GM19238 (cell line): ENCODE measurements at regions not wholly inside any gene's neighbourhood (a gene's known extent, or its start where the extent isn't known, plus 50 kb on each side); places are given as distances from the start of the nearest gene placed in this dataset.
"Not testable (repeated sequence)": the region's sequence is repeated elsewhere in the genome, so short reads cannot be mapped to it uniquely, and the experiment has no call there.

Experiments
- DNase-seq: peaks from one replicate; pipeline ENCODE4 v3.0.0; 2011; ENCODE audit warnings: low spot score; ENCODE audit not compliant: insufficient read length

DNA sequence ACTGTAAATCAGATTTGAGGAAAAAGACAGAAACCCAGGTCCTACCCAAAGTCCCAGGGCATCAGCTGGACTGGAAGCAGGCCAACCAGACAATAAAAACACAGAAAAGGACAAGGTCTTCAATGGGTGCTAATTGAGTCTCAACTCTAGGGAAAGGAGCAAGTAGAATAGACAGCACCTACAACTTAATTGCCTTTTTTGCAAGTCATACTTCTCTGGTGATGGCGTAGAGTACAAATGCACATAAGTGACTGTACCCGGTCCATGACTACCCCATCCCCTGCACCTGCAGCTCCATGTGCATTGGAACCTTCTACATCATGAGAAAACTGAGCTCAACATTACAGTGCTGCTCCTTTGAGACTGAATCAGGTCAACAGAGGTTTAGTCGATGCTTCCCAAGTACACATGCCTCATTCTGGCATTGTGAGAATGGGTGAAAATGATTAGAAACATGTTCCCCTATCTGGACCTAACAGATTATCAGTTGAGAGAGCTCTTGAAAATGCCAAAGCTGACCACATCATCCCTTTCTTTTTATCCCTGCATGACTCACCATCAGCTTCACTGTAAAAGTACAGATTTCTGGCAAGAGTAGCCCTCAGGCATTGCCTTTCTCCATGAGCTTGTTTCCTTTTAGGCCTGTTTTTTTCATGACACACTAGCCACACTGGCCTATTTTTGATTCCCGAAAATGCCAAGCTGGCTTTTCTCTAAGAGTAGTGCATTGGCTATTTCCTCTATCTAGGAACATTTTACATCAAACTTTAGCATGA lies 298.3 kb downstream of the HS3ST1 start:
- no peak for DNase-seq

DNA sequence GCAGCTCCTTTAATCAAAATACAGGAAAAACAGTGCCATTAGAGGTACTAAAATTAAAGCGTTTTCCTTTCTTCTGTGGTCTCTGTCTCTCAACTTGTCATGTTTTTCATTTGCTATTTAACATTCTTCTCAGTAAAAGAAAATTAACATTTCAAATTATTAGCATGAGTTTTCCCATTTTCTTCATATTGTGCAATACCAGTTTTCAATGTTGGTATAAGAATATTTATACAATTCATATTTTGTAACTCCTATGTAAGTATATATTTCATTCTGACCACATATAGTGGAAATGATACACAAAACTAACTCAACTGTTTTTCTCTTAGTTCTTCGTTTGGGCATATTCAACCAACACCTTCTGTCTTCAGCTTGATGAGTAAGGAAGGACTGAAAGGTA lies 308.3 kb downstream of the HS3ST1 start:
- DNase-seq: no peak

DNA sequence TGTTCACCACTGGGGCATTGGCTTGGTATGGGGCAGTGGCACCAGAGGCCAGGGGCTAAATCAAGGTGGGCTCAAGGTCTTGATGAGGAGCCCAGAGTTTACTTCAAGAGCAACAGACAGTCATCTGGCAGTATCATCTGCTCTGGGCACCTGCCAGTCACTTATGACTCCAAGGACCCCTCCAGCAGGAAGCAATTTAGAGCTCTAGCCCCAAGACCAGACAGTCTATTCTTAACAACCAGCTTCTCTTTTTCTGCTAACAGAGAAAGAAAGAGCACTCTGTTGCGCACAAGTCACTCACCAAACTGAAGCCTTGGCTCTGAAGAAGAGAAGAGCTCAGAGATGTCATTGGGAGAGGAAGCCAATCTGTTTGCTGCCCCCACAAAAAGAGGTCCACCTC lies 309.2 kb downstream of the HS3ST1 start:
- no peak for DNase-seq

DNA sequence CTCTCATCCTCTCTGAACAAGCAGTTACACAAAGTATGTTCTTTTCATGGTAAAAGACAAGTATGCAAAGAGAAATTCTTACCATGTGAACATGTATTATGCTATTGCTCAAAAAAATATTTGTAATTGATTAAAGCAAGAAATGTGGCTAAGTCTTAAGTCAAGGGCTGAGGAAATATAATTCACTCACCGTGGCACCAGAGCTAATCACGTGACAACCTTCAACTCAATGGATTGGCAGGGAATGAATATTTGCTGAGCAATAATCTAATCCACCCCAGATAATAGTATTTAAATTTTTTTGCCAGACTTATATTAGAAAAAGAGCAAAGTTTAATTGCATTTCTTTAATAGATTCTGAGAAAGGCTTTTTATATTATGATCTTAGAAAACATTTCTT lies 310.2 kb downstream of the HS3ST1 start:
- DNase-seq: no peak

DNA sequence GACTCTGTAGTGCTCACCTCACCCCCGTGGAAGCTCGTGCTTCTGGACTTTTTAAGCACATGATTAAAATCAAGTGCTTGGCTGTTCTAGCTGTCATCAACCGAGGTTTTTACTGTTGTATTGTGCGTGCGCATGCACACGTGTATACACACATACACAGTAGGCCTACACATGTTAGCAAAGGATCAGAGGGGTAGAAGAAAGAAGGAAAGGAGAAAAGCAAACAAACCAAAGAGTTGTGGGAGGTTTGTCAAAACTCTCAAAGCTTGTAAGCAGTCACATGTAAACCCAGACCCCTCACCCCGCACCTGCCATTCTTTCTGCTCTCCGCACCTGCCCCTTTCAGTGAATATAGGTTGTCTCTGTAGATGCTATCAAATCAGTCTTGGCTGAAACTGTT lies 311.8 kb downstream of the HS3ST1 start:
- no peak for DNase-seq

DNA sequence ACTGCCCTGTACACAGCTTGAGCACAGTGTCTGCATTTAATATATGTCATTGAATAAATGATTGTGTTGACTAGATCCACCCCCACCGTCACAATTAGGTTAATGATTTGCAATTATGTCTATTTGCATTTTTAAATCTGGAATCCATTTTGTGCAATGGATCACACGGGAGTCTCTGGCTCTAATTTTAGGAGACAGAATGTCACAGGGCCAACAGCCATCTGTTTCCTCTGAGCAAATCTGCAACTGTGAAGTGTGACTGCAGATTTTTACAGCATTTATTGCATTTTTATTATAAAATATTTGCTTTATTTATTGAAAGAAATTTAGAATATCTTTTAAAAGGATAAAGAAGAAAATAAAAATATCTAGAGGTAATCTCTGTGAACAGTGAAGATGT lies 316.8 kb downstream of the HS3ST1 start:
- no peak for DNase-seq

DNA sequence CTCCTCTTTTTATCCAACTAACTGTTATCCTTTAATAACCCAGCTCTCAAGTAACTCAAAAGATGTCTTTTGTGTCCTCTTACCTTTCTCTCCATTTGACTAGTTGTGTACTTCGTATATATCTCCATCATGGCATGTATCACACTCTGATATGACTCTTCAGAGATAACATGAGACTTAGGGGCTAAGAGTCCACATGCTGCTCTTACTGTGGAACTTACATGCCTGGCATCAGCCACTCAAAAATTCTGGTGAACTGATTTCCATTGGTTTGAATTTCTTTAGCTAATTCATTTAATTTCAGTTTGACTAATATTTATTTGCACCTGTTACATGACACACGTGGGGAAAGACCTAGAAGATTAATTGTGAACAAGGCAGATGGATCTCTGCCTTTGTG lies 317.3 kb downstream of the HS3ST1 start:
- DNase-seq: no peak

DNA sequence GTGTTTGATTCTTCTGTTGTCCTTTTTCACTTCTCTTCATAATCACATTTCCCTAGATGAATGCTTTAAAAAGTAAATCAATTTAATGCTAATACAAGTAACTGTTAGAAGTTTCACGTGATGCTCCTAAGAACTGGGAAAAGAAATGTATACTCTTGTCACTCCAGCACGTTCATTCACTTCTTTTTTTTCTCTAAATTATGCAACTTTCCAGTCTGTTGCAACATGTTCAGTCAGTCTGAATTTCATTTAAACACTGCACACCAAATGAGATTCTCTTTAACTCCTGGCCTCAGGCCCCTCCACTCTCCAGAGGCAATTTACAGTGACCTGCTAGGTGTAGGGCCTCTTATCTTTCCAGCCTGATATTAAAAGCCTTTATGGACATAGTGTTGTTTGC lies 321.9 kb downstream of the HS3ST1 start:
- no peak for DNase-seq

DNA sequence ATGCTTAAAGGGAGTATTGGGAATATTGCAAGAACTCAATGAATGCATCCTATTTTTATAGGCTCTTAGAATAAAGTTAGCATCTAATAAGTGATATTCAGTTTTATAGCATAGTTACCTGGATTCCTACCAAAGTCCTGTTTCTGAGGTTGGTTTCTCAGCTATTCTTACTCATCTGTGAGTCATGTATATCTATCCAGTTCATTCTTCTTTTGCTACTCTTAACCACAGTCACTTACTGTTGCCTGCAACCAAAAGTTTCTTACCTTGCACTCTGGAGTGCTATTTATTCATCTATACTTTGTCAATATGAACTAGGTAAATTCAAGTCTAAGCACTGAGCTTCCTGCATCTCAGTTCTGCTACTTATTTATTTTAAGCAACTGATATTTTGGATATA lies 322.5 kb downstream of the HS3ST1 start:
- DNase-seq: no peak

DNA sequence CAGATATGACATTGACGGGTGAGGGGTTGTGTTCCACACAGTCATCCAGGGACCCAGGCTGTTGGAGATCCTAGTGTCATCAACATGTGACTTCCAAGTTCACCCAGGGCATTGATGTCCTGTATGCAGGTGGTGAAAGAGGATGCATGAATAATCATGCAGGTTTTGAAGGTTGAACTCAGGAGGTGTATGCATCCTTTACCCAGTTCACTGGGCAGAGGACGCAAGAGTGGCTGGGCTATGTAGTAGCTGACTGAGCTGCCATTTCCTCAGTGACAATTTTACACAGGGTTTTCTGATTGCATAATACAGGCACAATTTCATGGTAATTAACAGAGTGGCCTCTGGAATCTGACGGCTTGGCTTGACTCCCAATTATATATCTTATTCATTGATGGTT lies 323.0 kb downstream of the HS3ST1 start:
- DNase-seq: no peak

DNA sequence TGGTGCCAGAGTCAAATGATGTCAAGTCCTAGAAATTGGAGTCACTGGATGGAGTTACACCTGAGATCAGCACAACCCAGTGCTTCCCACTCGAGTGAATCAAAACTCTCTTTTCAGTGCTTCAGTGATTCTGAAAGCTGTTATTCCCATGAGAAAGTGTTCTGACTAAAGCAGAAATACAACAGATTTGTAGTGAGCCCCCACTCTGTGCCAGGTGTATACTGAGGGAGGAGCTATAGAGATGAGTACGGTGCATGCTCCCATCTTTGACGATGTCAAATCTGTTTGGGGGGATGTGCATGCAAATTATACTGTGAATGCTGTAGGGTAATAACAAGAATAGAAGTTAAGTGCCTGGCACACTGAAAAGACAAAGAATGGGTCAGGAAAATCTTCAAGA lies 330.2 kb downstream of the HS3ST1 start:
- DNase-seq: no peak

DNA sequence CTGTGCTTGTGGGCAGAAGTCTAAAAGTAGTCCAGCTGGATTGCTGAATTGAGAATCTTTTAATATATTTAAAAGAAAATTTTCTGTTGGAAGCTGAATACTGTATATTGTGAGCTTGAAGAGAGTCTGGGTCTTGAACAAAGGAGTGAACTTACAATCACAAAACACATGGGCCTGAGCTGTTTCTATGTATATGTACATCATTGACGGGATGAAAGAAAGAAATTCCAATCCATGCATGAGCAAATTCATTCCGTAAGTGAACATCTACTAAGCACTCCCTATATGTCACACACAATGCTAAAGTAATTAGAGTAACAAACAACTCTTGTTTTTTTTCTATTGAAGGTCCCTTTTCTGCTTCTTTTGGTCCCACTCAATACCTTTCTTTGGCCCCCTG lies 331.0 kb downstream of the HS3ST1 start:
- DNase-seq: no peak

DNA sequence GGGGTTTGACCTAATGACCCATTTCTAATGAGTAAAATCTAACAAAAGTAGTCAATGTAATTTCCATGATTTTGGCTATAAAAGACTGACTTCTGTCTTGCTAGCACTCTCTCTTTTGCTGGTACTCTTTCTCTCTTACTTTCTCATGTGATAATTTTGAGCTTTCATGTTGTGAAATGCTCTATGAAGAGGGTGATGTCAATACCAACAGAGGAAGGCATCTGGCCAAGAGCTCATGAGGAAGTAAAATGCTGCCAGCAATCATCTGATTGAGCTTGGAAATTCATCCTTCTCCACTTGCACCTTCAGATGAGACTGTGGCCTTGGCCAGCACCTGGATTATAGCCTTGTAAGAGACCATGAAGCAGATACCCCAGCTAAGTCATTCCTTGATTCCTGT lies 347.7 kb downstream of the HS3ST1 start:
- no peak for DNase-seq

DNA sequence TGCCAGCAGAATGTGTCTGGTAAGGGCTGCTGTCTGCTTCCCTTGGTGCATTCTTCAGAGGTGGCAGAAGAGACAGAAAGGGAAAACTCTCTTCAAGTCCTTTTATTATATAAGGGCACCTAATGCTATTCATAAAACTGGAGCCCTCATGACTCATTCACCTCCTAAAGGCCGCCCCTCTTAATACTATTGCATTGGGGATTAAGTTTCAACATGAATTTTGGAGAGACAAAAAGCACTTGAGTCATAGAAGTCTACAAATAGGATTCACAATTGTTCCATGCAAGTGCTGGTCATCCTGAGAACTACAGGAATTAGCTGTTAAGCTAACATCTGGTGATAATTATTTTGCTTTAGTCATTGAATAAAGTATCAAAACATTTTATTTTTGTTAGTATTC lies 349.5 kb downstream of the HS3ST1 start:
- no peak for DNase-seq

DNA sequence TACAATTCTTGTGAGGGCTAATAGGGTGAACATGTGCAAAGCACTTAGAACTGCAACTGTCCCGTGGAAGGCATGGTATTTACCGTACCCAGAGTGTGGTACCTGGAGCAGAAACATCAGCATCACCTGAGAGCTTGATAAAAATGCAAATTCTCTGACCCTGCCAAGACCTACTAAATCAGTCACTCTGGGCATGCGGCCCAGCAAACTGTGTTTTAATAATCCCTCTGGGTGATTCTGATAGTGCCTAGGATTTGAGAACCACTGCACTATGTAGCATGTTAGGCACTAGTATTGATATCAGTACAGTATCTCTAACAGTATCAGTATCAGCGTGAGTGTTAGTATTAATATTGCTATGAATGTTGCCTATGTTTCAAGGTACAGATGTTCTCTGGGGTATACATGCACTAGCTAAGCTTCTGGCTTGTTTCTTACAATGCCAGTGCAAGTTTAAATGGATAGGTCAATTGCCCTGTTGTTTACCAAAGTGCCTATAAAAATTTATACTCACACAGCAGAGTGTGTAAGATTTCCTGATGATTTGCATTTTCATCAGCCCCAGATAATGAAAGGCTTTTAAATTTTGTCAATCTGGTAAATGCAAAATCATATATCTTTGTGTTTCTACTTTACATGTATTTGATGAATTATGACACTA lies 354.0 kb downstream of the HS3ST1 start:
- DNase-seq: no peak

DNA sequence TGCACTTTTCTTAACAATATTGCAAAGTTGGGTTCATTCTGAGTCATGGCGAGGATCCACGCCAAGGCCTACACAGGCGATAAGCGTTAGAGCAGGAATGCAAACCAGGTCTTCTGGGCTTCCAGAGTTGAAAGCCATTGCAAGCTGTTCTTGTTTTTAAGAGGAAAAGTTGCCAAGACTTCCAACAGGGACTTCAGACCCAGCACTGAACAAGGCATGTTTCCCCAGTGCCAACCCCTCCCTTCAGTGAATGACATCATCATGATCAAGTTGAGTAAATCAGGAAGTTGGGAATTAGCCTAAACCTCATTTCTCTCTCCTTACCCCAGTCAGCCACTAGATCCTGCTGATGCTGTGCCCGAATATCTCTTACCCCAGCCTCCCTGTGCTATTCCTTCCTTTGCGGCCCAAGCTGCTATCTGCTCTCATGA lies 355.1 kb downstream of the HS3ST1 start:
- no peak for DNase-seq

DNA sequence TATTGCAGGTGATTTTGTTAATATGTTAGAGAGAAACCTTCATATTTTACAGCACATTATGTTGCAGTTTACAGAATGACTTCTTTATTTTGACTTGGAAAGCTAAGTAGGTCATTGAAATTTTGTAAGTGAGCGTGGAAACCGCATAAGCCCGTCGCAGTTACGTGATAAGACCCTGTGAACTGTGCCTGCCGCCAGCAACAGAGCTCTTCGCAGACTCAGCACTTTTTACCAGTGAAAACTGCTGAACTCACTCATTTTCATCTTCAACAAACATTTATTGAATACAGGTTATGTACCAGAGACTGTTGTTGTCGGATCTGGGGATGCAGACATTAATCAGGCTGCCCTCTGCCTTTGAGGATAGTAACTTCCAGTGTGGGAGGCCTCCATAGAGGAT lies 355.7 kb downstream of the HS3ST1 start:
- DNase-seq: no peak

DNA sequence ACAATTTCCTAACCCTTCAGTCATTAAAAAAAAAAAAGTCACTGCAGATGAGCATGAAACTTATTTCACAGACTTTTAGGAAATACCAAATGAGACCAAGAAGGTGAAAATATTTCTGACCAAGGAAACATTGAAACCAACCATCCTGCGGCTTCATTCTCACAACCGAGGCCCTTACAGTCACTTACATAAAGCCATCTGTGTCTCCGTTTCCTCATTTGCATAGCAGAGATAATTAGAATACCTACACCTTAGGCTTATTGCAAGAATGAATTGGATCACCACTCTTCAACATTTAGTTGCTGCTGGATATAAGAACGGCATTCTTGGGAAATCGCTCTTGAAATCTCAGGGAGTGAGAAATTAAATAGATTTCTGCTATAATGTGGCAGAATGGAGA lies 356.2 kb downstream of the HS3ST1 start:
- no peak for DNase-seq

DNA sequence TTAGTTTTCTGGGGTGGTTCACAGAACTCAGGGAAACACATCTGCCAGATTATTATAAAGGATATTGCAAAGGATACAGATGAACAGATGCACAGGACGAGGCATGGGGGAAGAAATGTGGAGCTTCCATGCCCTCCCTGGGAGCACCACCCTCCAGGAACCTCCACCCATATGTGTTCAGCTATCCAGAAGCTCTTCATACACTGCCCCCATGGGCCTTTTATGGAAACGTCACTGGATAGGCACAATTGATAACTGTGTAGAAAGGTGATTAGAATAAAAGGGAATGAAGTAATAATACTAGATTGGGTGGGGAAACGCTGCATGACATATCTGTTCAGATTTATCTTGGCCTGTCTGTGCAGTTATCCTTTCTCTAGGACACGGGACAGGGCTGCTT lies 357.9 kb downstream of the HS3ST1 start:
- DNase-seq: no peak

DNA sequence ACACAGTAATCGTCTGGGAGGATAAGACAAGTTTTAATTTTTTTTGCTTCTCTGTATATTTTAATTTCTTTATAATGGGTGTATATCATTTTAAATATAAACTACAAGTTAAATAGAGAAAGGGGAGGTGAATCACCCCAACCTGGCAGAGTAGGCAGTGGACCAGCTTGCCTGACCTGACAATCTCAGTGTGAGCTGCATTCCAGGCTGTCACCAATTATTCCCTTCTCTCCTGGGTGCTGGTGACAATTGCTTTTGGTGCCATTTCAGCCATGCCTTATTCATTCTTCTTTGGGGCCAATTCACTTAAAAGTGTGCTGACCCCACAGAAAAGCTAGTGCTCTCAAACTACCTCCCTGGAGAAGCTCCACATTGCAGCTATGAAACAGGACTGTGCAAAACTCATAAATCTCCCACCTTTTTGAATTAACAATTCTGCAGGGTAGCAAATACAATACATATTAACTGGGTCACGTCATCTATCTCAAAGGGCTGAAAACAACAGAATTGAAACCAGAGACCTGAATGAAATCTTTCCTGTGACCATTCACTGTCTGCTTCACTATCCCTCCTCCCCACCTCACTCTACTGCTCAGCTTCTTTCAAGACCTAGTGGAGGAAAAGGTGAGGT lies 359.0 kb downstream of the HS3ST1 start:
- DNase-seq: no peak

DNA sequence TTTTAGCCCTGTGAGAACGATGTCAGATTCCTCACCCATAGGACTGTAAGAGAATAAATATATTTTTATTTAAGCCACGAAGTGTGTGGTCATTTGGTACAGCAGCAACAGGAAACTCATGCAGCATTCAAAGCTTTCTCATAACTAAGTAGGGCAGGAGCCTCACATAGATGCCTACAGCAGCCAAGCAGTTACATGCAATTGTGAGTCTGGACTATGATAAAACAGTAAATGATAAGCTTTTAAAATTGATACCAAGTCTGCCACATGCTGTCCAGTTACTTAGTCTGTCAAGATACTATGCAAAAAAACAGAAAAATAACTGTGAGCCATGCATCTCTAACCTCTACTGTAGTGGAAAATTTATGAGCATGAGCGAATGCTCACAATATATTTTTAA lies 359.6 kb downstream of the HS3ST1 start:
- DNase-seq: no peak

DNA sequence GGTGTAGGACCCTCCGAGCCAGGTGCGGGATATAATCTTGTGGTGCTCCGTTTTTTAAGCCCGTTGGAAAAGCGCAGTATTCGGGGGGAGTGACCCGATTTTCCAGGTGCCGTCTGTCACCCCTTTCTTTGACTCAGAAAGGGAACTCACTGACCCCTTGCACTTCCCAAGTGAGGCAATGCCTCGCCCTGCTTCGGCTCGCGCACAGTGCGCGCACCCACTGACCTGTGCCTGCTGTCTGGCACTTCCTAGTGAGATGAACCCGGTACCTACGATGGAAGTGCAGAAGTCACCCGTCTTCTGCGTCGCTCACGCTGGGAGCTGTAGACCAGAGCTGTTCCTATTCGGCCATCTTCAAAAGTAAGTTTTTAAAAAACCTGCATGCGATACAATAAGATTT lies 362.1 kb downstream of the HS3ST1 start:
- DNase-seq: not testable (repeated sequence)

DNA sequence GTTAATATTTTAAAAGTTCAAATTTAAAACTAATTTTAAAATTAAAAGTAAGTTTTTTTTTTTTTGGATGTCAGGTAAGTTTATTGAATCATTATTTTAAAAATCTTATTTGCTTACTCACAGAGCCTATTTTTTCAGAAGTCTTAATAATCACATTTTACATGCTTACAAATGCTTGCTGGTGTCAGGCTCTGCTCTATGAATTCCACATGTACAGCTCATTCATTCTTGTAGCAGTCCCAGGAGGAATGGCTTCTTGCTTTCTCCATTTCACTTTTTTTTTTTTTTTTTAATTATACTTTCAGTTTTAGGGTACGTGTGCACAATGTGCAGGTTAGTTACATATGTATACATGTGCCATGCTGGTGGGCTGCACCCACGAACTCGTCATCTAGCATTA lies 368.1 kb downstream of the HS3ST1 start:
- not testable (repeated sequence) for DNase-seq
